K562 (cell line): ENCODE measurements at regions not wholly inside any gene's neighbourhood (a gene's known extent, or its start where the extent isn't known, plus 50 kb on each side); places are given as distances from the start of the nearest gene placed in this dataset.

ENCODE experiments used
- ATAC-seq: fragments of 200-7000 bp; cut with Tn5 transposase; 3 replicates; pipeline ENCODE4 v1.9.1; 2020; ENCODE audit warnings: moderate library complexity
- BruUV-seq: library from RNA; stranded (reverse); fragments of 400-500 nt; replicated peaks from 2 replicates; lab custom pipeline; 2021; lab: Mats Ljungman, UMichigan
- CTCF ChIA-PET: fragments of 300-600 bp; formaldehyde crosslinking; extraction: SDS; loops from one replicate; lab custom pipeline; 2021; ENCODE audit warnings: low intra/inter-chr PET ratio; lab: Yijun Ruan, JAX
- POLR2A ChIA-PET: fragments of 300-600, 350-650 bp; sonication (Branson Sonifier 250); formaldehyde crosslinking; extraction: SDS; loops from one replicate; lab custom pipeline; 2021; ENCODE audit warnings: antibody characterized with exemption, inconsistent platforms; lab: Yijun Ruan, JAX
- DNase-seq, 4 experiments: peaks; one replicate each; pipeline versions ENCODE4 v3.0.0 to v3.0.0-alpha.2; 2011 to 2018; ENCODE audit warnings: low spot score in 3 of 4, mixed read lengths in 3 of 4; ENCODE audit errors: extremely low read depth in 1 of 4
- FAIRE-seq: peaks from 2 replicates; lab custom pipeline; 2011; peaks lifted over from hg19 to GRCh38; lab: Jason Lieb, UNC
- H2AFZ ChIP-seq: 2 replicates; pipeline ENCODE4 v1.6.0; 2011; ENCODE audit warnings: low read depth, low read length, control low read depth, inconsistent platforms
- H3K27ac ChIP-seq: fragments of 200-600 bp; 3 replicates; pipeline ENCODE4 v1.8.0; 2011; ENCODE audit warnings: low read depth, mild to moderate bottlenecking, control low read depth, inconsistent platforms, low read length, moderate library complexity, mixed read lengths; ENCODE audit errors: extremely low read depth
- H3K27me3 ChIP-seq, 2 experiments: fragments of 300-600 bp in 1 of 2; 2 replicates in 1 of 2; 3 replicates in 1 of 2; pipeline versions ENCODE4 v1.6.0 to v1.8.0; 2011; ENCODE audit warnings: inconsistent platforms in 2 of 2, low read length in 2 of 2, mild to moderate bottlenecking in 1 of 2, mixed read lengths in 1 of 2, moderate library complexity in 1 of 2; ENCODE audit not compliant: control insufficient read depth in 2 of 2, insufficient read depth in 2 of 2
- H3K36me3 ChIP-seq: fragments of 300-600 bp; 3 replicates; pipeline ENCODE4 v1.8.0; 2011; ENCODE audit warnings: mild to moderate bottlenecking, low read length, inconsistent platforms; ENCODE audit not compliant: control insufficient read depth, insufficient read depth
- H3K4me1 ChIP-seq, 2 experiments: fragments of 200-600 bp in 1 of 2; replicated peaks in 1 of 2; 2 replicates in 1 of 2; 3 replicates in 1 of 2; pipeline versions ENCODE4 v1.5.1 to v1.8.0; 2011; ENCODE audit warnings: inconsistent platforms in 2 of 2, low read length in 2 of 2, mild to moderate bottlenecking in 1 of 2, mixed read lengths in 1 of 2, moderate library complexity in 1 of 2; ENCODE audit not compliant: control insufficient read depth in 2 of 2, insufficient read depth in 2 of 2
- H3K4me2 ChIP-seq: 2 replicates; pipeline ENCODE4 v1.6.1; 2011; ENCODE audit warnings: low read length, control low read depth, inconsistent platforms, mixed read lengths; ENCODE audit not compliant: insufficient read depth
- H3K4me3 ChIP-seq: fragments of 200-600 bp; sonication (generic), shearing (Covaris generic); 2 replicates; pipeline ENCODE4 v1.5.1; 2016; ENCODE audit warnings: control low read depth, inconsistent platforms
- H3K79me2 ChIP-seq: fragments of 200-600 bp; 3 replicates; pipeline ENCODE4 v1.8.0; 2011; ENCODE audit warnings: low read length, inconsistent platforms; ENCODE audit not compliant: control insufficient read depth, insufficient read depth
- H3K9ac ChIP-seq, 2 experiments: 2 replicates each; pipeline versions ENCODE4 v1.6.0 to v1.6.1; 2011; ENCODE audit warnings: low read depth in 2 of 2, low read length in 2 of 2, control low read depth in 1 of 2, inconsistent platforms in 1 of 2, mild to moderate bottlenecking in 1 of 2, mixed read lengths in 1 of 2; ENCODE audit not compliant: insufficient read depth in 1 of 2
- H3K9me1 ChIP-seq: one replicate; pipeline ENCODE4 v1.6.0; 2011; ENCODE audit warnings: inconsistent platforms, mild to moderate bottlenecking, low read length, moderate library complexity; ENCODE audit not compliant: control insufficient read depth, insufficient read depth
- H3K9me3 ChIP-seq: replicated peaks from 2 replicates; pipeline ENCODE4 v1.5.1; 2011; ENCODE audit warnings: low read depth, low read length, inconsistent platforms; ENCODE audit not compliant: control insufficient read depth, insufficient read depth
- H4K20me1 ChIP-seq: replicated peaks from 2 replicates; pipeline ENCODE4 v1.6.1; 2011; ENCODE audit warnings: low read length, inconsistent platforms, mixed read lengths; ENCODE audit not compliant: control insufficient read depth, insufficient read depth
- CBX1 ChIP-seq: sonication (generic); IDR thresholded peaks from 2 replicates; pipeline ENCODE4 v1.6.1; 2016; ENCODE audit warnings: antibody characterized with exemption, low read depth, mild to moderate bottlenecking
- MIER1 ChIP-seq: fragments of 450-650 bp; IDR thresholded peaks from 2 replicates; pipeline ENCODE4 v1.6.1; 2016; ENCODE audit warnings: antibody characterized with exemption, mild to moderate bottlenecking, low read depth
- MYNN ChIP-seq, 2 experiments: sonication (generic); formaldehyde crosslinking in 1 of 2; IDR thresholded peaks; 2 replicates each; pipeline versions ENCODE4 v1.5.0 to v1.6.1; 2016 to 2020; ENCODE audit warnings: antibody characterized with exemption in 1 of 2, missing genetic modification reagents in 1 of 2
- NR2C1 ChIP-seq, 2 experiments: fragments of 450-650 bp; IDR thresholded peaks; 2 replicates each; pipeline ENCODE4 v1.6.1; 2017; ENCODE audit warnings: mild to moderate bottlenecking in 2 of 2, antibody characterized with exemption in 1 of 2, inconsistent platforms in 1 of 2, missing compliant biosample characterization in 1 of 2, missing genetic modification characterization in 1 of 2
- ZNF140 ChIP-seq: fragments of 250-450 bp; sonication (Bioruptor Pico); IDR thresholded peaks from 2 replicates; pipeline ENCODE4 v1.8.0; 2021; ENCODE audit warnings: moderate library complexity, mild to moderate bottlenecking, inconsistent platforms
- ZNF398 ChIP-seq: fragments of 250-450 bp; sonication (Bioruptor Pico); IDR thresholded peaks from 2 replicates; pipeline ENCODE4 v1.8.0; 2021; ENCODE audit warnings: moderate library complexity, mild to moderate bottlenecking, inconsistent platforms
- WGBS: fragments of 100-300 bp; shearing (Covaris generic); methylation state at CpG from one replicate; pipeline ENCODE4 v1.1.6; 2016; ENCODE audit warnings: low coverage, mixed read lengths; ENCODE audit not compliant: insufficient coverage; ENCODE audit errors: missing lambda C conversion rate; 5-methylcytosine and 5-hydroxymethylcytosine counted together
- in situ Hi-C: fragments of 300-500 bp; cut with MboI; formaldehyde crosslinking; loops from 4 replicates; pipeline ENCODE4 v1.15.0; 2018; ENCODE audit warnings: inconsistent platforms, mixed read lengths
- intact Hi-C: fragments of 100-400 bp; cut with micrococcal nuclease; formaldehyde crosslinking; loops from 2 replicates; pipeline ENCODE4 v1.14.2; 2022
- TF ChIP-seq, protein P1 (sequence below), 2 experiments: fragments of 450-650 bp; formaldehyde crosslinking in 1 of 2; IDR thresholded peaks; 2 replicates each; pipeline versions ENCODE4 v1.4.0 to v1.6.1; 2014 to 2020; ENCODE audit warnings: mild to moderate bottlenecking in 2 of 2, borderline replicate concordance in 1 of 2, low read depth in 1 of 2
- TF ChIP-seq, protein P2 (sequence below), 2 experiments: fragments of 200-800 bp in 1 of 2; sonication (Bioruptor generic) in 1 of 2; sonication (generic) in 1 of 2; formaldehyde crosslinking in 1 of 2; IDR thresholded peaks in 1 of 2; conservative IDR thresholded peaks in 1 of 2; 2 replicates each; pipeline versions ENCODE4 v1.5.0 to v1.6.1; 2016 to 2020; ENCODE audit warnings: missing compliant biosample characterization in 1 of 2, missing genetic modification characterization in 1 of 2, missing genetic modification reagents in 1 of 2

GRCh38 chr4:108559911-108560310 is 60.5 kb upstream of the RPL34 start:
- TF ChIP-seq, protein P1, sequence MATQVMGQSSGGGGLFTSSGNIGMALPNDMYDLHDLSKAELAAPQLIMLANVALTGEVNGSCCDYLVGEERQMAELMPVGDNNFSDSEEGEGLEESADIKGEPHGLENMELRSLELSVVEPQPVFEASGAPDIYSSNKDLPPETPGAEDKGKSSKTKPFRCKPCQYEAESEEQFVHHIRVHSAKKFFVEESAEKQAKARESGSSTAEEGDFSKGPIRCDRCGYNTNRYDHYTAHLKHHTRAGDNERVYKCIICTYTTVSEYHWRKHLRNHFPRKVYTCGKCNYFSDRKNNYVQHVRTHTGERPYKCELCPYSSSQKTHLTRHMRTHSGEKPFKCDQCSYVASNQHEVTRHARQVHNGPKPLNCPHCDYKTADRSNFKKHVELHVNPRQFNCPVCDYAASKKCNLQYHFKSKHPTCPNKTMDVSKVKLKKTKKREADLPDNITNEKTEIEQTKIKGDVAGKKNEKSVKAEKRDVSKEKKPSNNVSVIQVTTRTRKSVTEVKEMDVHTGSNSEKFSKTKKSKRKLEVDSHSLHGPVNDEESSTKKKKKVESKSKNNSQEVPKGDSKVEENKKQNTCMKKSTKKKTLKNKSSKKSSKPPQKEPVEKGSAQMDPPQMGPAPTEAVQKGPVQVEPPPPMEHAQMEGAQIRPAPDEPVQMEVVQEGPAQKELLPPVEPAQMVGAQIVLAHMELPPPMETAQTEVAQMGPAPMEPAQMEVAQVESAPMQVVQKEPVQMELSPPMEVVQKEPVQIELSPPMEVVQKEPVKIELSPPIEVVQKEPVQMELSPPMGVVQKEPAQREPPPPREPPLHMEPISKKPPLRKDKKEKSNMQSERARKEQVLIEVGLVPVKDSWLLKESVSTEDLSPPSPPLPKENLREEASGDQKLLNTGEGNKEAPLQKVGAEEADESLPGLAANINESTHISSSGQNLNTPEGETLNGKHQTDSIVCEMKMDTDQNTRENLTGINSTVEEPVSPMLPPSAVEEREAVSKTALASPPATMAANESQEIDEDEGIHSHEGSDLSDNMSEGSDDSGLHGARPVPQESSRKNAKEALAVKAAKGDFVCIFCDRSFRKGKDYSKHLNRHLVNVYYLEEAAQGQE (IDR thresholded peaks at IDR 0.05; ENCODE audit: borderline replicate concordance), result no peak
- TF ChIP-seq, protein P1 (CRISPR knock-in tag; IDR thresholded peaks at IDR 0.05; ENCODE audit: low read depth), result no peak
- TF ChIP-seq ZNF398 (CRISPR knock-in tag), result no peak
- no peak for TF ChIP-seq ZNF140
- TF ChIP-seq, protein P2, sequence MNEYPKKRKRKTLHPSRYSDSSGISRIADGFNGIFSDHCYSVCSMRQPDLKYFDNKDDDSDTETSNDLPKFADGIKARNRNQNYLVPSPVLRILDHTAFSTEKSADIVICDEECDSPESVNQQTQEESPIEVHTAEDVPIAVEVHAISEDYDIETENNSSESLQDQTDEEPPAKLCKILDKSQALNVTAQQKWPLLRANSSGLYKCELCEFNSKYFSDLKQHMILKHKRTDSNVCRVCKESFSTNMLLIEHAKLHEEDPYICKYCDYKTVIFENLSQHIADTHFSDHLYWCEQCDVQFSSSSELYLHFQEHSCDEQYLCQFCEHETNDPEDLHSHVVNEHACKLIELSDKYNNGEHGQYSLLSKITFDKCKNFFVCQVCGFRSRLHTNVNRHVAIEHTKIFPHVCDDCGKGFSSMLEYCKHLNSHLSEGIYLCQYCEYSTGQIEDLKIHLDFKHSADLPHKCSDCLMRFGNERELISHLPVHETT (CRISPR knock-in tag; conservative IDR thresholded peaks at IDR 0.05 in 1 of 2, IDR thresholded peaks at IDR 0.05 in 1 of 2), result no peak
- no peak for TF ChIP-seq MYNN (IDR thresholded peaks at IDR 0.05)
- TF ChIP-seq MYNN (CRISPR knock-in tag; IDR thresholded peaks at IDR 0.05), result no peak
- TF ChIP-seq NR2C1 (IDR thresholded peaks at IDR 0.05), result no peak
- no peak for TF ChIP-seq NR2C1 (tag; IDR thresholded peaks at IDR 0.05)
- no peak for TF ChIP-seq MIER1
- TF ChIP-seq CBX1, result no peak
- TF ChIP-seq, all 486 proteins: peak for 0
- Histone ChIP-seq H3K4me1 (no peaks in the 10 kb centered on the region), H3K27ac (no peak overlapping the region), H4K20me1 (no peaks in the 10 kb centered on the region), H3K79me2 (no peaks in the 10 kb centered on the region), H3K9me1 (no peaks in the 10 kb centered on the region), H3K4me2 (no peak overlapping the region), H3K9ac (no peak overlapping the region), H2AFZ (no peak overlapping the region), H3K36me3 (no peaks in the 10 kb centered on the region), H3K27me3 (no peaks in the 10 kb centered on the region; a peak in 3 of 5 replicates), H3K4me3 (no peak overlapping the region), H3K9me3 (no peaks in the 10 kb centered on the region)
- FAIRE-seq (no peak), ATAC-seq (no peak), DNase-seq (no peak)
- 2% methylated on average over 3 of the region's 3 CpGs for WGBS
- in situ Hi-C loops (no loop called here), intact Hi-C loops (no loop called here)
- ChIA-PET CTCF (no interaction called here), POLR2A (interaction anchor here (0.5 kb wide), 1 partner anchor 557 kb away, joined by 3 read pairs; no protein-coding TSS in a partner anchor)
- no TSS peak for BruUV-seq
